Transverse colon (tissue), 4 donors: ENCODE measurements at regions not wholly inside any gene's neighbourhood (a gene's known extent, or its start where the extent isn't known, plus 50 kb on each side); places are given as distances from the start of the nearest gene placed in this dataset.

Experiments used
- DNase-seq: peaks from one replicate; pipeline ENCODE4 v3.0.0-alpha.2; 2019
- H3K27ac ChIP-seq, 4 donors: fragments of 200-600 bp; sonication (generic); 2 replicates each; pipeline ENCODE4 v1.5.1; 2016 to 2018; ENCODE audit warnings: inconsistent platforms in 4 of 4
- H3K27me3 ChIP-seq: fragments of 200-600 bp; sonication (generic); 2 replicates; pipeline ENCODE4 v1.5.1; 2017; ENCODE audit warnings: inconsistent platforms
- H3K36me3 ChIP-seq, 4 donors: fragments of 200-600 bp; sonication (generic); 2 replicates each; pipeline ENCODE4 v1.5.1; 2017 to 2019; ENCODE audit warnings: inconsistent platforms in 4 of 4
- H3K4me1 ChIP-seq, 4 donors: fragments of 200-600 bp; sonication (generic); 2 replicates each; pipeline ENCODE4 v1.5.1; 2017 to 2020; ENCODE audit warnings: inconsistent platforms in 4 of 4
- H3K4me3 ChIP-seq, 4 donors: fragments of 200-600 bp; sonication (generic); 1 replicate in 1 of 4; 2 replicates in 3 of 4; pipeline versions ENCODE4 v1.5.1 to v1.6.1; 2017 to 2019; ENCODE audit warnings: inconsistent platforms in 4 of 4
- H3K9me3 ChIP-seq, 2 donors: fragments of 200-600 bp; sonication (generic); 2 replicates each; pipeline ENCODE4 v1.5.1; 2017 to 2019; ENCODE audit warnings: inconsistent platforms in 2 of 2
- CTCF ChIP-seq, 5 experiments: fragments of 200-600 bp in 3 of 5; fragments of 450-650 bp in 2 of 5; sonication (generic) in 3 of 5; IDR thresholded peaks; 1 replicate in 2 of 5; 2 replicates in 3 of 5; pipeline ENCODE4 v1.5.1; 2016 to 2017; ENCODE audit warnings: antibody characterized with exemption in 5 of 5, inconsistent platforms in 3 of 5, mild to moderate bottlenecking in 2 of 5, moderate library complexity in 1 of 5
- EP300 ChIP-seq: sonication (generic); formaldehyde crosslinking; IDR thresholded peaks from one replicate; pipeline ENCODE4 v1.6.1; 2017; ENCODE audit warnings: antibody characterized with exemption, low read depth
- POLR2A ChIP-seq: fragments of 450-650 bp; IDR thresholded peaks from one replicate; pipeline ENCODE4 v1.6.1; 2016; ENCODE audit warnings: antibody characterized with exemption, mild to moderate bottlenecking, moderate library complexity
- POLR2AphosphoS5 ChIP-seq, 3 donors: sonication (generic); formaldehyde crosslinking; IDR thresholded peaks; one replicate each; pipeline ENCODE4 v1.6.1; 2016; ENCODE audit warnings: antibody characterized with exemption in 3 of 3
- WGBS, 2 donors: methylation state at CpG; one replicate each; pipeline ENCODE4 v1.1.5; 2018; ENCODE audit warnings: low coverage in 1 of 2; 5-methylcytosine and 5-hydroxymethylcytosine counted together
- in situ Hi-C, 4 donors: fragments of 200-750 bp; cut with MboI; loops; one replicate each; pipeline versions ENCODE4 v1.15.0 to v1.15.1; 2017; ENCODE audit warnings: low sequenced_read_pairs in 3 of 4, low pct_ligation_motif_present in 1 of 4, low pct_unique_long_range_greater_than_20kb in 1 of 4
- intact Hi-C: fragments of 100-400 bp; cut with DNase I; formaldehyde crosslinking; loops from one replicate; pipeline ENCODE4 v1.15.1; 2023; ENCODE audit warnings: low total_unique reads

GRCh38 chr7:125033506-125033905 lies 103.9 kb upstream of the POT1 start:
- in situ Hi-C loops (no loop called here), intact Hi-C loops (no loop called here)
- Histone ChIP-seq H3K36me3 (no peaks in the 10 kb centered on the region), H3K9me3 (no peaks in the 10 kb centered on the region), H3K27me3 (no peaks in the 10 kb centered on the region), H3K4me3 (no peak overlapping the region), H3K27ac (no peak overlapping the region), H3K4me1 (no peaks in the 10 kb centered on the region)
- 50 to 57% methylated on average over 1 to 9 of the region's 9 CpGs for WGBS, 2 donors
- TF ChIP-seq CTCF (IDR thresholded peaks at IDR 0.05) (no peak), POLR2A (no peak), EP300 (no peak), POLR2AphosphoS5 (IDR thresholded peaks at IDR 0.05) (no peak)
- no peak for DNase-seq

- Histone ChIP-seq H3K4me3 (no peak overlapping the region), H3K27me3 (no peaks in the 10 kb centered on the region), H3K36me3 (no peaks in the 10 kb centered on the region), H3K27ac (no peak overlapping the region), H3K4me1 (no peaks in the 10 kb centered on the region), H3K9me3 (no peaks in the 10 kb centered on the region)
- no peak for TF ChIP-seq POLR2A
- no peak for TF ChIP-seq CTCF (IDR thresholded peaks at IDR 0.05)
- no peak for TF ChIP-seq EP300
- TF ChIP-seq POLR2AphosphoS5 (IDR thresholded peaks at IDR 0.05), result no peak
- DNase-seq, result no peak
- WGBS, 2 donors, result 27 to 63% methylated on average over 4 of the region's 4 CpGs
- intact Hi-C loops (no loop called here), in situ Hi-C loops (no loop called here)
Measured at GRCh38 chr7:125032943-125033342, 103.3 kb upstream of the POT1 start.

GRCh38 chr7:125030756-125031387 lies 101.2 kb upstream of the POT1 start:
- DNase-seq, result no peak
- Histone ChIP-seq H3K4me3 (no peak overlapping the region), H3K4me1 (no peaks in the 10 kb centered on the region), H3K9me3 (no peaks in the 10 kb centered on the region), H3K36me3 (no peaks in the 10 kb centered on the region), H3K27ac (no peak overlapping the region), H3K27me3 (no peaks in the 10 kb centered on the region)
- WGBS, 2 donors, result 74 to 76% methylated on average over 4 of the region's 4 CpGs
- in situ Hi-C loops, result no loop called here
- intact Hi-C loops, result no loop called here
- TF ChIP-seq POLR2A, result no peak
- no peak for TF ChIP-seq EP300
- no peak for TF ChIP-seq POLR2AphosphoS5 (IDR thresholded peaks at IDR 0.05)

GRCh38 chr7:125025620-125026019 lies 96.0 kb upstream of the POT1 start:
- no peak for DNase-seq
- Histone ChIP-seq H3K9me3 (no peaks in the 10 kb centered on the region), H3K27me3 (no peaks in the 10 kb centered on the region), H3K4me1 (no peaks in the 10 kb centered on the region), H3K27ac (no peak overlapping the region), H3K4me3 (no peak overlapping the region), H3K36me3 (no peaks in the 10 kb centered on the region)
- WGBS, 2 donors, result 63 to 77% methylated on average over 1 of the region's 1 CpG
- in situ Hi-C loops, result no loop called here
- no peak for TF ChIP-seq CTCF (IDR thresholded peaks at IDR 0.05)
- TF ChIP-seq POLR2AphosphoS5 (IDR thresholded peaks at IDR 0.05), result no peak
- TF ChIP-seq EP300, result no peak
- no peak for TF ChIP-seq POLR2A
- intact Hi-C loops, result no loop called here

- H3K9me3 ChIP-seq, result no peaks in the 10 kb centered on the region
- H3K4me1 ChIP-seq, result no peaks in the 10 kb centered on the region
- H3K36me3 ChIP-seq, result no peaks in the 10 kb centered on the region
- H3K4me3 ChIP-seq, result no peak overlapping the region
- intact Hi-C loops, result no loop called here
- DNase-seq, result no peak
- in situ Hi-C loops, result no loop called here
- TF ChIP-seq CTCF (IDR thresholded peaks at IDR 0.05) (no peak), EP300 (no peak), POLR2A (no peak), POLR2AphosphoS5 (IDR thresholded peaks at IDR 0.05) (no peak)
- no peak overlapping the region for H3K27ac ChIP-seq
- 79% methylated on average over 4 of the region's 4 CpGs for WGBS, 2 donors
- H3K27me3 ChIP-seq, result no peaks in the 10 kb centered on the region
Measured at GRCh38 chr7:125020801-125021200, 91.2 kb upstream of the POT1 start.
